HepG2 (cell line): ENCODE measurements at regions not wholly inside any gene's neighbourhood (a gene's known extent, or its start where the extent isn't known, plus 50 kb on each side); places are given as distances from the start of the nearest gene placed in this dataset.

Experiments
- ATAC-seq: fragments of 200-7000 bp; cut with Tn5 transposase; 3 replicates; pipeline ENCODE4 v1.9.1; 2020; ENCODE audit warnings: mild to moderate bottlenecking, moderate library complexity
- BruUV-seq: library from RNA; stranded (reverse); fragments of 400-500 nt; replicated peaks from 2 replicates; lab custom pipeline; 2021; lab: Mats Ljungman, UMichigan
- CTCF ChIA-PET: fragments of 300-600 bp; formaldehyde crosslinking; extraction: SDS; loops from one replicate; lab custom pipeline; 2021; ENCODE audit warnings: low total read pairs, inconsistent platforms, low intra/inter-chr PET ratio; lab: Yijun Ruan, JAX
- POLR2A ChIA-PET: fragments of 350-600 bp; sonication (Branson Sonifier 250); formaldehyde crosslinking; loops from one replicate; lab custom pipeline; 2020; ENCODE audit warnings: antibody characterized with exemption, inconsistent platforms; lab: Yijun Ruan, JAX
- DNase-seq: peaks from one replicate; pipeline ENCODE4 v3.0.0-alpha.2; 2015; ENCODE audit warnings: low spot score
- FAIRE-seq: peaks from 3 replicates; lab custom pipeline; 2011; peaks lifted over from hg19 to GRCh38; lab: Jason Lieb, UNC
- H2AFZ ChIP-seq: one replicate; pipeline ENCODE4 v1.6.1; 2011; ENCODE audit warnings: low read length, inconsistent platforms
- H3K27ac ChIP-seq: fragments of 300-600 bp; 3 replicates; pipeline ENCODE4 v1.8.0; 2011; ENCODE audit warnings: mixed run types, mild to moderate bottlenecking, mixed read lengths, low read length, inconsistent platforms; ENCODE audit not compliant: insufficient read depth; ENCODE audit errors: extremely low read length
- H3K27me3 ChIP-seq, 2 experiments: fragments of 200-600 bp in 1 of 2; 2 replicates in 1 of 2; 3 replicates in 1 of 2; pipeline versions ENCODE4 v1.6.0 to v1.8.0; 2011; ENCODE audit warnings: low read length in 2 of 2, mild to moderate bottlenecking in 2 of 2, moderate library complexity in 2 of 2, inconsistent platforms in 1 of 2; ENCODE audit not compliant: insufficient read depth in 2 of 2, control insufficient read depth in 1 of 2
- H3K36me3 ChIP-seq, 2 experiments: fragments of 200-600 bp in 1 of 2; replicated peaks in 1 of 2; 2 replicates in 1 of 2; 3 replicates in 1 of 2; pipeline versions ENCODE4 v1.5.1 to v1.8.0; 2011; ENCODE audit warnings: low read length in 2 of 2, inconsistent platforms in 1 of 2; ENCODE audit not compliant: insufficient read depth in 2 of 2, control insufficient read depth in 1 of 2
- H3K4me1 ChIP-seq: 2 replicates; pipeline ENCODE4 v1.5.1; 2012; ENCODE audit warnings: low read length, inconsistent platforms; ENCODE audit not compliant: insufficient read depth
- H3K4me2 ChIP-seq: 2 replicates; pipeline ENCODE4 v1.6.0; 2011; ENCODE audit warnings: low read depth, low read length, inconsistent platforms
- H3K4me3 ChIP-seq, 3 experiments: fragments of 200-600 bp in 1 of 3; sonication (generic), shearing (Covaris generic) in 1 of 3; replicated peaks in 1 of 3; 2 replicates each; pipeline ENCODE4 v1.5.1; 2011 to 2016; ENCODE audit warnings: low read length in 3 of 3, inconsistent platforms in 2 of 3, low read depth in 2 of 3, mild to moderate bottlenecking in 2 of 3, control low read depth in 1 of 3, mixed read lengths in 1 of 3; ENCODE audit not compliant: insufficient read depth in 1 of 3
- H3K79me2 ChIP-seq: one replicate; pipeline ENCODE4 v1.6.1; 2011; ENCODE audit warnings: low read length, inconsistent platforms; ENCODE audit not compliant: insufficient read depth
- H3K9ac ChIP-seq: 2 replicates; pipeline ENCODE4 v1.6.0; 2011; ENCODE audit warnings: mild to moderate bottlenecking, low read depth, low read length, inconsistent platforms; ENCODE audit not compliant: insufficient read depth
- H3K9me3 ChIP-seq: 2 replicates; pipeline ENCODE4 v1.5.1; 2012; ENCODE audit warnings: mild to moderate bottlenecking, low read length
- H4K20me1 ChIP-seq: 2 replicates; pipeline ENCODE4 v1.6.0; 2011; ENCODE audit warnings: inconsistent platforms, mild to moderate bottlenecking, low read length, moderate library complexity; ENCODE audit not compliant: insufficient read depth
- AHDC1 ChIP-seq: sonication (generic); formaldehyde crosslinking; IDR thresholded peaks from 2 replicates; pipeline ENCODE4 v1.5.1; 2020; ENCODE audit warnings: mild to moderate bottlenecking, missing genetic modification reagents, borderline replicate concordance
- FOXO4 ChIP-seq: sonication (generic); formaldehyde crosslinking; conservative IDR thresholded peaks from 2 replicates; pipeline ENCODE4 v1.8.1; 2023; ENCODE audit warnings: missing genetic modification reagents
- KDM3A ChIP-seq: IDR thresholded peaks from 2 replicates; pipeline ENCODE4 v1.6.1; 2018; ENCODE audit warnings: low read depth, missing compliant biosample characterization
- MED8 ChIP-seq: sonication (generic); formaldehyde crosslinking; IDR thresholded peaks from 2 replicates; pipeline ENCODE4 v1.8.1; 2023; ENCODE audit warnings: mild to moderate bottlenecking, missing genetic modification reagents; ENCODE audit not compliant: insufficient replicate concordance
- SETDB1 ChIP-seq: sonication (generic); formaldehyde crosslinking; IDR thresholded peaks from 2 replicates; pipeline ENCODE4 v1.5.1; 2020; ENCODE audit warnings: missing genetic modification reagents, mild to moderate bottlenecking, borderline replicate concordance
- TARDBP ChIP-seq: sonication (generic); formaldehyde crosslinking; IDR thresholded peaks from 2 replicates; pipeline ENCODE4 v1.8.0; 2022; ENCODE audit warnings: mild to moderate bottlenecking, missing genetic modification reagents
- ZBTB1 ChIP-seq: sonication (generic); formaldehyde crosslinking; IDR thresholded peaks from 2 replicates; pipeline ENCODE4 v1.4.0; 2020; ENCODE audit warnings: missing genetic modification reagents, borderline replicate concordance
- ZIK1 ChIP-seq: sonication (generic); formaldehyde crosslinking; IDR thresholded peaks from 2 replicates; pipeline ENCODE4 v1.5.0; 2020; ENCODE audit warnings: mild to moderate bottlenecking, low read depth, missing genetic modification reagents, borderline replicate concordance
- ZNF431 ChIP-seq: sonication (generic); formaldehyde crosslinking; IDR thresholded peaks from 2 replicates; pipeline ENCODE4 v1.9.0; 2022; ENCODE audit warnings: missing genetic modification reagents, low read depth, mild to moderate bottlenecking, borderline replicate concordance
- ZNF607 ChIP-seq: sonication (generic); formaldehyde crosslinking; IDR thresholded peaks from 2 replicates; pipeline ENCODE4 v1.5.1; 2020; ENCODE audit warnings: missing genetic modification reagents, mild to moderate bottlenecking, borderline replicate concordance
- ZNF709 ChIP-seq: sonication (generic); formaldehyde crosslinking; IDR thresholded peaks from 2 replicates; pipeline ENCODE4 v1.5.0; 2020; ENCODE audit warnings: mild to moderate bottlenecking, missing genetic modification reagents
- ZNF713 ChIP-seq: sonication (generic); formaldehyde crosslinking; IDR thresholded peaks from 2 replicates; pipeline ENCODE4 v1.4.0; 2020; ENCODE audit warnings: mild to moderate bottlenecking, missing genetic modification reagents
- ZNF740 ChIP-seq: sonication (generic); formaldehyde crosslinking; IDR thresholded peaks from 2 replicates; pipeline ENCODE4 v1.4.0; 2020; ENCODE audit warnings: missing genetic modification reagents
- WGBS: methylation state at CpG from one replicate; pipeline ENCODE4 v1.1.6; 2017; ENCODE audit warnings: low lambda C conversion rate; 5-methylcytosine and 5-hydroxymethylcytosine counted together
- in situ Hi-C: cut with HindIII; loops from 2 replicates; pipeline ENCODE4 v1.10.0; 2017; ENCODE audit warnings: low pct_unique_long_range_greater_than_20kb; ENCODE audit not compliant: extremely low pct_ligation_motif_present
- intact Hi-C: fragments of 100-400 bp; cut with micrococcal nuclease; formaldehyde crosslinking; loops from one replicate; pipeline ENCODE4 v1.10.0; 2022; ENCODE audit not compliant: unreplicated experiment

- ChIA-PET CTCF (no interaction called here), POLR2A (no interaction called here)
- Histone ChIP-seq H3K9ac (no peak overlapping the region), H3K4me2 (no peak overlapping the region), H3K36me3 (no peaks in the 10 kb centered on the region), H3K27ac (no peak overlapping the region), H4K20me1 (no peaks in the 10 kb centered on the region), H3K9me3 (no peaks in the 10 kb centered on the region), H3K4me3 (no peak overlapping the region), H2AFZ (no peak overlapping the region), H3K79me2 (no peaks in the 10 kb centered on the region), H3K27me3 (peaks cover 5 to 42% of the 10 kb centered on the region in 2 experiments; a peak in 4 of 5 replicates), H3K4me1 (peaks cover 9% of the 10 kb centered on the region; the same call in 1 of the 2 replicates)
- in situ Hi-C loops: no loop called here
- ATAC-seq (no peak), FAIRE-seq (no peak), DNase-seq (no peak)
- BruUV-seq: no TSS peak
- WGBS: 60% methylated on average over 7 of the region's 14 CpGs
- intact Hi-C loops: no loop called here
- no peak for TF ChIP-seq ZNF713 (CRISPR knock-in tag)
- TF ChIP-seq ZNF740 (CRISPR knock-in tag): no peak
- TF ChIP-seq MED8 (CRISPR knock-in tag): no peak
- TF ChIP-seq ZNF607 (CRISPR knock-in tag): no peak
- TF ChIP-seq SETDB1: no peak
- TF ChIP-seq TARDBP: no peak
- TF ChIP-seq ZNF431 (CRISPR knock-in tag): no peak
- TF ChIP-seq FOXO4: no peak
- no peak for TF ChIP-seq ZBTB1
- TF ChIP-seq AHDC1 (CRISPR knock-in tag): no peak
- no peak for TF ChIP-seq ZNF709 (CRISPR knock-in tag)
- no peak for TF ChIP-seq ZIK1
- TF ChIP-seq KDM3A: no peak
Measured at GRCh38 chr10:133019651-133020050, 68.1 kb upstream of the ADGRA1 start.
